ENCODE measurements at regions not wholly inside any gene's neighbourhood (a gene's known extent, or its start where the extent isn't known, plus 50 kb on each side); places are given as distances from the start of the nearest gene placed in this dataset.
A peak's percentile ranks its signal among the peaks of the same experiment; 100 is the strongest.
"Not testable (repeated sequence)": the region's sequence is repeated elsewhere in the genome, so short reads cannot be mapped to it uniquely, and the experiment has no call there.

GRCh38 chr3:80439490-80439889, 671.7 kb upstream of the ROBO1 start:
- DNase-seq: no peak

GRCh38 chr3:80434366-80434765, 666.6 kb upstream of the ROBO1 start:
- no peak for DNase-seq

GRCh38 chr3:80424951-80425350, 657.2 kb upstream of the ROBO1 start:
- DNase-seq: no peak

- no peak for DNase-seq
These were observed 640.4 kb upstream of the ROBO1 start for GRCh38 chr3:80408030-80408721.

- DNase-seq: no peak
These were observed 637.8 kb upstream of the ROBO1 start for GRCh38 chr3:80405618-80406017.

- DNase-seq: no peak
These were observed 627.2 kb upstream of the ROBO1 start for GRCh38 chr3:80395023-80395422.

- DNase-seq: no peak
These were observed 623.8 kb upstream of the ROBO1 start for GRCh38 chr3:80391573-80391972.

- DNase-seq: no peak
These were observed 617.0 kb upstream of the ROBO1 start for GRCh38 chr3:80384811-80385210.

- DNase-seq: no peak
These were observed 606.6 kb upstream of the ROBO1 start for GRCh38 chr3:80374423-80374822.

- DNase-seq: no peak
These were observed 600.8 kb upstream of the ROBO1 start for GRCh38 chr3:80368616-80369015.

GRCh38 chr3:80366808-80367548, 599.2 kb upstream of the ROBO1 start:
- no peak for DNase-seq

- DNase-seq: no peak
These were observed 590.0 kb upstream of the ROBO1 start for GRCh38 chr3:80357761-80358160.

GRCh38 chr3:80355144-80355543, 587.3 kb upstream of the ROBO1 start:
- peak; percentile 12 for DNase-seq

GRCh38 chr3:80351201-80351600, 583.4 kb upstream of the ROBO1 start:
- DNase-seq: no peak

- DNase-seq: no peak
These were observed 583.0 kb upstream of the ROBO1 start for GRCh38 chr3:80350771-80351170.

GRCh38 chr3:80338366-80338765, 570.6 kb upstream of the ROBO1 start:
- no peak for DNase-seq

- DNase-seq: no peak
These were observed 566.7 kb upstream of the ROBO1 start for GRCh38 chr3:80334534-80334933.

- DNase-seq: no peak
These were observed 563.8 kb upstream of the ROBO1 start for GRCh38 chr3:80331494-80332170.

- DNase-seq: not testable (repeated sequence)
These were observed 546.7 kb upstream of the ROBO1 start for GRCh38 chr3:80314541-80314940.

- no peak for DNase-seq
These were observed 540.8 kb upstream of the ROBO1 start for GRCh38 chr3:80308637-80309036.

GRCh38 chr3:80307844-80308243, 540.0 kb upstream of the ROBO1 start:
- DNase-seq: no peak

GRCh38 chr3:80297720-80298119, 529.9 kb upstream of the ROBO1 start:
- DNase-seq: no peak

GRCh38 chr3:80285388-80285787, 517.6 kb upstream of the ROBO1 start:
- peak; percentile 41 for DNase-seq

- no peak for DNase-seq
These were observed 516.0 kb upstream of the ROBO1 start for GRCh38 chr3:80283783-80284182.
